ENCODE measurements at regions not wholly inside any gene's neighbourhood (a gene's known extent, or its start where the extent isn't known, plus 50 kb on each side); places are given as distances from the start of the nearest gene placed in this dataset.

GRCh38 chr4:34733185-34733941 is 1511.0 kb downstream of the ARAP2 start:
- TF ChIP-seq, protein P1, sequence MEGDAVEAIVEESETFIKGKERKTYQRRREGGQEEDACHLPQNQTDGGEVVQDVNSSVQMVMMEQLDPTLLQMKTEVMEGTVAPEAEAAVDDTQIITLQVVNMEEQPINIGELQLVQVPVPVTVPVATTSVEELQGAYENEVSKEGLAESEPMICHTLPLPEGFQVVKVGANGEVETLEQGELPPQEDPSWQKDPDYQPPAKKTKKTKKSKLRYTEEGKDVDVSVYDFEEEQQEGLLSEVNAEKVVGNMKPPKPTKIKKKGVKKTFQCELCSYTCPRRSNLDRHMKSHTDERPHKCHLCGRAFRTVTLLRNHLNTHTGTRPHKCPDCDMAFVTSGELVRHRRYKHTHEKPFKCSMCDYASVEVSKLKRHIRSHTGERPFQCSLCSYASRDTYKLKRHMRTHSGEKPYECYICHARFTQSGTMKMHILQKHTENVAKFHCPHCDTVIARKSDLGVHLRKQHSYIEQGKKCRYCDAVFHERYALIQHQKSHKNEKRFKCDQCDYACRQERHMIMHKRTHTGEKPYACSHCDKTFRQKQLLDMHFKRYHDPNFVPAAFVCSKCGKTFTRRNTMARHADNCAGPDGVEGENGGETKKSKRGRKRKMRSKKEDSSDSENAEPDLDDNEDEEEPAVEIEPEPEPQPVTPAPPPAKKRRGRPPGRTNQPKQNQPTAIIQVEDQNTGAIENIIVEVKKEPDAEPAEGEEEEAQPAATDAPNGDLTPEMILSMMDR (IDR thresholded peaks at IDR 0.05): no peak
- no peak for TF ChIP-seq EP300 (IDR thresholded peaks at IDR 0.05)
- TF ChIP-seq POLR2A (IDR thresholded peaks at IDR 0.05): no peak
